Activated B cell treated with CpG ODN at 0.5 μM for 24 hours (primary cell): ENCODE measurements at regions not wholly inside any gene's neighbourhood (a gene's known extent, or its start where the extent isn't known, plus 50 kb on each side); places are given as distances from the start of the nearest gene placed in this dataset.

ENCODE experiments used
- ATAC-seq: fragments of 200-7000 bp; cut with Tn5 transposase; one replicate; pipeline ENCODE4 v1.10.0; 2021; ENCODE audit warnings: low read depth, mild to moderate bottlenecking, moderate library complexity
- CTCF ChIA-PET: fragments of 350-600 bp; sonication (Branson Sonifier 250); formaldehyde crosslinking; loops from one replicate; lab custom pipeline; 2021; ENCODE audit warnings: antibody characterized with exemption; lab: Charles Lee
- POLR2A ChIA-PET: fragments of 350-600 bp; sonication (Branson Sonifier 250); formaldehyde crosslinking; loops from one replicate; lab custom pipeline; 2021; ENCODE audit warnings: antibody characterized with exemption; lab: Charles Lee
- DNase-seq: peaks from one replicate; pipeline ENCODE4 v3.0.0; 2022
- H3K27ac Mint-ChIP-seq: one replicate; pipeline ENCODE4 v1.8.0; 2020; ENCODE audit warnings: mixed read lengths
- H3K27me3 Mint-ChIP-seq: one replicate; pipeline ENCODE4 v1.8.0; 2021; ENCODE audit warnings: mixed read lengths
- H3K36me3 Mint-ChIP-seq: one replicate; pipeline ENCODE4 v1.8.0; 2021; ENCODE audit warnings: low read depth, mixed read lengths
- H3K4me1 Mint-ChIP-seq: one replicate; pipeline ENCODE4 v1.8.0; 2021; ENCODE audit warnings: mixed read lengths
- H3K4me3 Mint-ChIP-seq: one replicate; pipeline ENCODE4 v1.8.0; 2020; ENCODE audit warnings: mild to moderate bottlenecking, mixed read lengths
- H3K9me3 Mint-ChIP-seq: one replicate; pipeline ENCODE4 v1.8.0; 2020; ENCODE audit warnings: mixed read lengths
- CTCF ChIP-seq: fragments of 200-600 bp; IDR thresholded peaks from one replicate; pipeline ENCODE4 v1.8.0; 2022; ENCODE audit warnings: antibody characterized with exemption, mild to moderate bottlenecking
- intact Hi-C: fragments of 100-400 bp; cut with micrococcal nuclease; formaldehyde crosslinking; loops from one replicate; pipeline ENCODE4 v1.15.1; 2024

- no peak for TF ChIP-seq CTCF
- DNase-seq (no peak), ATAC-seq (no peak)
- H3K36me3 Mint-ChIP-seq: no peaks in the 10 kb centered on the region
- H3K27me3 Mint-ChIP-seq: peaks cover 23% of the 10 kb centered on the region
- no peak overlapping the region for H3K4me3 Mint-ChIP-seq
- peaks cover 7% of the 10 kb centered on the region for H3K4me1 Mint-ChIP-seq
- H3K27ac Mint-ChIP-seq: no peak overlapping the region
- POLR2A ChIA-PET: no interaction called here
- CTCF ChIA-PET: no interaction called here
- H3K9me3 Mint-ChIP-seq: peaks cover 16% of the 10 kb centered on the region
- intact Hi-C loops: no loop called here
These were observed 109.8 kb upstream of the PLXNC1 start for GRCh38 chr12:94038605-94039004.

GRCh38 chr12:94039199-94039840, 109.1 kb upstream of the PLXNC1 start:
- H3K27ac Mint-ChIP-seq: no peak overlapping the region
- ATAC-seq (no peak), DNase-seq (no peak)
- intact Hi-C loops: no loop called here
- CTCF ChIA-PET: no interaction called here
- no peaks in the 10 kb centered on the region for H3K36me3 Mint-ChIP-seq
- H3K27me3 Mint-ChIP-seq: peaks cover 20% of the 10 kb centered on the region
- H3K4me3 Mint-ChIP-seq: no peak overlapping the region
- no peak for TF ChIP-seq CTCF
- H3K4me1 Mint-ChIP-seq: peaks cover 7% of the 10 kb centered on the region
- peaks cover 16% of the 10 kb centered on the region for H3K9me3 Mint-ChIP-seq
- POLR2A ChIA-PET: no interaction called here

- no peaks in the 10 kb centered on the region for H3K36me3 Mint-ChIP-seq
- ATAC-seq: peak; percentile 14
- H3K4me1 Mint-ChIP-seq: peaks cover 7% of the 10 kb centered on the region
- no peak for DNase-seq
- ChIA-PET CTCF (no interaction called here), POLR2A (no interaction called here)
- H3K27ac Mint-ChIP-seq: no peak overlapping the region
- intact Hi-C loops: no loop called here
- peaks cover 11% of the 10 kb centered on the region for H3K9me3 Mint-ChIP-seq
- peak overlapping the region; percentile 46 for H3K4me3 Mint-ChIP-seq
- peaks cover 18% of the 10 kb centered on the region for H3K27me3 Mint-ChIP-seq
- TF ChIP-seq CTCF: no peak
These were observed 108.5 kb upstream of the PLXNC1 start for GRCh38 chr12:94039914-94040313.

- Mint-ChIP-seq H3K36me3 (no peaks in the 10 kb centered on the region), H3K27ac (no peak overlapping the region), H3K9me3 (no peaks in the 10 kb centered on the region), H3K4me3 (no peak overlapping the region), H3K27me3 (peaks cover 10% of the 10 kb centered on the region), H3K4me1 (peaks cover 7% of the 10 kb centered on the region)
- ChIA-PET CTCF (no interaction called here), POLR2A (no interaction called here)
- intact Hi-C loops: no loop called here
- ATAC-seq (no peak), DNase-seq (no peak)
- TF ChIP-seq CTCF: no peak
These were observed 106.5 kb upstream of the PLXNC1 start for GRCh38 chr12:94041850-94042249.

GRCh38 chr12:94042321-94042720, 106.1 kb upstream of the PLXNC1 start:
- no peak overlapping the region for H3K27ac Mint-ChIP-seq
- ChIA-PET CTCF (no interaction called here), POLR2A (no interaction called here)
- no peak for DNase-seq
- TF ChIP-seq CTCF: no peak
- no peak for ATAC-seq
- no peaks in the 10 kb centered on the region for H3K9me3 Mint-ChIP-seq
- H3K4me3 Mint-ChIP-seq: no peak overlapping the region
- H3K4me1 Mint-ChIP-seq: peaks cover 7% of the 10 kb centered on the region
- peaks cover 7% of the 10 kb centered on the region for H3K27me3 Mint-ChIP-seq
- intact Hi-C loops: no loop called here
- no peaks in the 10 kb centered on the region for H3K36me3 Mint-ChIP-seq
